Loucy (cell line): ENCODE measurements at regions not wholly inside any gene's neighbourhood (a gene's known extent, or its start where the extent isn't known, plus 50 kb on each side); places are given as distances from the start of the nearest gene placed in this dataset.
"Not testable (repeated sequence)": the region's sequence is repeated elsewhere in the genome, so short reads cannot be mapped to it uniquely, and the experiment has no call there.

Source experiments
- H2AFZ ChIP-seq: fragments of 200-600 bp; sonication (generic); 2 replicates; pipeline ENCODE4 v1.6.0; 2016; ENCODE audit warnings: antibody characterized with exemption, mild to moderate bottlenecking, low read length, moderate library complexity
- H3F3A ChIP-seq: fragments of 200-600 bp; 2 replicates; pipeline ENCODE4 v1.6.0; 2016; ENCODE audit warnings: antibody characterized with exemption, low read depth, mild to moderate bottlenecking
- H3K27me3 ChIP-seq: fragments of 200-600 bp; sonication (generic); 2 replicates; pipeline ENCODE4 v1.6.1; 2014; ENCODE audit warnings: low read length, mild to moderate bottlenecking; ENCODE audit not compliant: insufficient read depth, poor library complexity, severe bottlenecking
- H3K36me3 ChIP-seq: fragments of 200-600 bp; sonication (generic); 2 replicates; pipeline ENCODE4 v1.6.1; 2016; ENCODE audit warnings: low read length; ENCODE audit not compliant: insufficient read depth
- H3K4me1 ChIP-seq: fragments of 200-600 bp; sonication (generic); 2 replicates; pipeline ENCODE4 v1.5.1; 2014; ENCODE audit warnings: low read length, mild to moderate bottlenecking; ENCODE audit not compliant: insufficient read depth, poor library complexity, severe bottlenecking
- H3K4me2 ChIP-seq: fragments of 200-600 bp; sonication (generic); 2 replicates; pipeline ENCODE4 v1.6.0; 2014; ENCODE audit warnings: antibody characterized with exemption, low read length, low read depth, mild to moderate bottlenecking; ENCODE audit not compliant: poor library complexity, severe bottlenecking
- H3K4me3 ChIP-seq: fragments of 200-600 bp; sonication (generic); 2 replicates; pipeline ENCODE4 v1.5.1; 2014; ENCODE audit warnings: low read length, mild to moderate bottlenecking, mixed read lengths; ENCODE audit not compliant: poor library complexity, severe bottlenecking
- H3K79me2 ChIP-seq: fragments of 200-600 bp; sonication (generic); 2 replicates; pipeline ENCODE4 v1.6.1; 2014; ENCODE audit warnings: low read length; ENCODE audit not compliant: insufficient read depth
- H3K9ac ChIP-seq: fragments of 200-600 bp; sonication (generic); 2 replicates; pipeline ENCODE4 v1.6.0; 2014; ENCODE audit warnings: mild to moderate bottlenecking, low read depth, low read length, moderate library complexity; ENCODE audit not compliant: poor library complexity, severe bottlenecking
- H3K9me2 ChIP-seq: fragments of 200-600 bp; sonication (generic); replicated peaks from 2 replicates; pipeline ENCODE4 v1.6.1; 2016; ENCODE audit warnings: low read depth, low read length, mixed read lengths
- H3K9me3 ChIP-seq: fragments of 200-600 bp; sonication (generic); 2 replicates; pipeline ENCODE4 v1.6.1; 2014; ENCODE audit warnings: mild to moderate bottlenecking, antibody characterized with exemption, low read length, low read depth; ENCODE audit not compliant: insufficient read depth
- H4K20me1 ChIP-seq: fragments of 200-600 bp; sonication (generic); 2 replicates; pipeline ENCODE4 v1.6.0; 2014; ENCODE audit warnings: antibody characterized with exemption, low read length, mild to moderate bottlenecking; ENCODE audit not compliant: insufficient read depth, poor library complexity, severe bottlenecking
- EZH2phosphoT487 ChIP-seq: fragments of 200-600 bp; IDR thresholded peaks from 2 replicates; pipeline ENCODE4 v1.6.1; 2018; ENCODE audit warnings: antibody characterized with exemption, mild to moderate bottlenecking, moderate library complexity, borderline replicate concordance
- TF ChIP-seq, protein P1 (sequence below): fragments of 200-600 bp; sonication (generic); conservative IDR thresholded peaks from 2 replicates; pipeline ENCODE4 v1.5.1; 2014; ENCODE audit warnings: mild to moderate bottlenecking, antibody characterized with exemption, low read length

DNA sequence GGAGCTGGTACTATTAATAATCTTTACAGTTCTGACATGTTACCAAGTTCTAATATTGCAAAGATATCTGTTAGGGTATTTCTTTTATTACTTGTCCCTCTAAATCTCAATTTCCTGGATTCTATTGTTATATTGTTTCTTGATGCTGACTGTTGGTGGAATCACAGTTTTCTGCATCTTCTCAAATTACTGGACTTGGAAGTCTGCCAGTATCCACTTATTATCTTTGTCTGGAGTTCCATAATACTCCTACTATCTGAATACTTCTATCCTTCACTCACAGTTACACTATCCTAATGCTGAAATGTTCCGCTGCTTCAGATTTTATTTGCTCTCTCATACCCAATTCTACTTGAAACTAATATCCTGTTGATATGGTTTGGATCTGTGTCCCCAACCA is 1985.7 kb upstream of the PRR20A start:
- TF ChIP-seq EZH2phosphoT487, result no peak
- TF ChIP-seq, protein P1, sequence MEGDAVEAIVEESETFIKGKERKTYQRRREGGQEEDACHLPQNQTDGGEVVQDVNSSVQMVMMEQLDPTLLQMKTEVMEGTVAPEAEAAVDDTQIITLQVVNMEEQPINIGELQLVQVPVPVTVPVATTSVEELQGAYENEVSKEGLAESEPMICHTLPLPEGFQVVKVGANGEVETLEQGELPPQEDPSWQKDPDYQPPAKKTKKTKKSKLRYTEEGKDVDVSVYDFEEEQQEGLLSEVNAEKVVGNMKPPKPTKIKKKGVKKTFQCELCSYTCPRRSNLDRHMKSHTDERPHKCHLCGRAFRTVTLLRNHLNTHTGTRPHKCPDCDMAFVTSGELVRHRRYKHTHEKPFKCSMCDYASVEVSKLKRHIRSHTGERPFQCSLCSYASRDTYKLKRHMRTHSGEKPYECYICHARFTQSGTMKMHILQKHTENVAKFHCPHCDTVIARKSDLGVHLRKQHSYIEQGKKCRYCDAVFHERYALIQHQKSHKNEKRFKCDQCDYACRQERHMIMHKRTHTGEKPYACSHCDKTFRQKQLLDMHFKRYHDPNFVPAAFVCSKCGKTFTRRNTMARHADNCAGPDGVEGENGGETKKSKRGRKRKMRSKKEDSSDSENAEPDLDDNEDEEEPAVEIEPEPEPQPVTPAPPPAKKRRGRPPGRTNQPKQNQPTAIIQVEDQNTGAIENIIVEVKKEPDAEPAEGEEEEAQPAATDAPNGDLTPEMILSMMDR, result no peak
- no peak overlapping the region for H3K4me3 ChIP-seq
- H3K9ac ChIP-seq, result no peak overlapping the region
- no peaks in the 10 kb centered on the region for H3K4me1 ChIP-seq
- no peak overlapping the region for H3K4me2 ChIP-seq
- no peak overlapping the region for H2AFZ ChIP-seq
- H3F3A ChIP-seq, result no peaks in the 10 kb centered on the region
- H3K36me3 ChIP-seq, result no peaks in the 10 kb centered on the region
- H3K27me3 ChIP-seq, result no peaks in the 10 kb centered on the region
- no peaks in the 10 kb centered on the region for H3K79me2 ChIP-seq
- no peaks in the 10 kb centered on the region for H4K20me1 ChIP-seq
- H3K9me3 ChIP-seq, result no peaks in the 10 kb centered on the region
- H3K9me2 ChIP-seq, result no peaks in the 10 kb centered on the region; the same call in 1 of the 2 replicates

DNA sequence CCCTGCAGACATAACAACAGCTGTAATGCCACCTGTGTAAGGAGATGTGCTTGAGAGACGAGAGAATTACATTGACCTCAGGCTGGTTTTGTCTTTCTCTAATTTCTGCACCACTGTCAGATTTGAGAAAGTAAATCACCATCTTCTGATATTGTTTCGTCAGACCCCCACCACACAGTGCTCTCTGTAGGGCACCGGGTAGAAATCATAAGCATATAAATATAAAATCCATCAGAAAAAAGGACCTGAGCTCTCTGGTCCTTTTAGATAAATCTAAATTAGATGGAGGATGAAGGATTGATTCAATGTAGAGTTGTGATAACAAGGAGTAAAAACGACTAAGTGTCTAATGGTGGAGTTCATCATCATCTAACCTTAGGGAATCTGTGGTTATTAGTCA is 1981.0 kb upstream of the PRR20A start:
- no peak overlapping the region for H3K4me3 ChIP-seq
- H3K4me2 ChIP-seq, result no peak overlapping the region
- no peak overlapping the region for H2AFZ ChIP-seq
- H4K20me1 ChIP-seq, result no peaks in the 10 kb centered on the region
- no peaks in the 10 kb centered on the region for H3K36me3 ChIP-seq
- H3K9me2 ChIP-seq, result no peaks in the 10 kb centered on the region; the same call in 1 of the 2 replicates
- no peaks in the 10 kb centered on the region for H3F3A ChIP-seq
- TF ChIP-seq, protein P1, result no peak
- TF ChIP-seq EZH2phosphoT487, result no peak
- H3K79me2 ChIP-seq, result no peaks in the 10 kb centered on the region
- no peaks in the 10 kb centered on the region for H3K27me3 ChIP-seq
- no peaks in the 10 kb centered on the region for H3K4me1 ChIP-seq
- H3K9me3 ChIP-seq, result no peaks in the 10 kb centered on the region
- no peak overlapping the region for H3K9ac ChIP-seq

DNA sequence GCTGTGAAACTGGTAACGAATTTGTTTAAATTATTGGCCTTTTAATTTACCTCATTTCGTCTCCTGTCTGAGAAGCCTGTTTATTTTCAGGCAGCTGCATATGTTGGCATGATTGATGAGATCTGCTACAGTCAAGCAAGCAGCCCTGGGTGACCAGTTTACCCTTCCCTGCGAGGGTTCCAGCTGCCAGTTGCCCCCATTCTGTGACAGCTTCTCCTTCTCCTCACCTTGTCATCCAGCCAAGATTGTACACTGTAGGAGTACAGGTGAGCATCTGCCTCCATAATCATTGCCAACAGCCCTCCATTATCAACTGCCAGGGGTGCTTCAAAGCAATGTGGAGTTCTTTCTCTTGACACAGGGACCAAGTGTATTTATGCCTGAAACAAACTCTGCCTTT is 1979.9 kb upstream of the PRR20A start:
- Histone ChIP-seq H3K4me2 (no peak overlapping the region), H3F3A (no peaks in the 10 kb centered on the region), H3K36me3 (no peaks in the 10 kb centered on the region), H3K4me3 (no peak overlapping the region), H3K79me2 (no peaks in the 10 kb centered on the region), H3K9me3 (no peaks in the 10 kb centered on the region), H3K4me1 (no peaks in the 10 kb centered on the region), H3K9me2 (no peaks in the 10 kb centered on the region; the same call in 1 of the 2 replicates), H3K27me3 (no peaks in the 10 kb centered on the region), H3K9ac (no peak overlapping the region), H4K20me1 (no peaks in the 10 kb centered on the region), H2AFZ (no peak overlapping the region)
- TF ChIP-seq EZH2phosphoT487, result no peak
- TF ChIP-seq, protein P1, result no peak

DNA sequence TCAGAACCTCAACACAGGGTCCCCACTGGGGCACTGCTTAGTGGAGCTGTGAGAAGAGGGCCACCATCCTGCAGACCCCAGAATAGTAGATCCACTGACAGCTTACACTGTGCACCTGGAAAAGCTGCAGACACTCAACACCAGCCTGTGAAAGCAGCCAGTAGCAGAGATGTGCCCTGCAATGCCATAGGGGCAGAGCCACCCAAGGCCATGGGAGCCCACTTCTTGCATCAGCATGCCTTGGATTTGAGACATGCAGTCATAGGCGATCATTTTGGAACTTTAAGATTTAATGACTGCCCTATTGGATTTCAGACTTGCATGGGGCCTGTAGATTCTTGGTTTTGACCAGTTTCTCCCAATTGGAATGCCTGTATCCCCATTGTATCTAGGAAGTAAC is 1962.1 kb upstream of the PRR20A start:
- H3F3A ChIP-seq, H3K27me3 ChIP-seq, H3K4me2 ChIP-seq, H3K9ac ChIP-seq, H3K9me3 ChIP-seq, H3K4me1 ChIP-seq, H3K9me2 ChIP-seq, H2AFZ ChIP-seq, H3K36me3 ChIP-seq, H3K4me3 ChIP-seq, H3K79me2 ChIP-seq, H4K20me1 ChIP-seq: not testable (repeated sequence)
